Fibroblast of skin of left quadriceps (primary cell): ENCODE measurements at regions not wholly inside any gene's neighbourhood (a gene's known extent, or its start where the extent isn't known, plus 50 kb on each side); places are given as distances from the start of the nearest gene placed in this dataset.

Experiments used
- DNase-seq, 2 experiments: peaks; one replicate each; pipeline ENCODE4 v3.0.0-alpha.2; 2013; ENCODE audit warnings: low read depth in 2 of 2

DNA sequence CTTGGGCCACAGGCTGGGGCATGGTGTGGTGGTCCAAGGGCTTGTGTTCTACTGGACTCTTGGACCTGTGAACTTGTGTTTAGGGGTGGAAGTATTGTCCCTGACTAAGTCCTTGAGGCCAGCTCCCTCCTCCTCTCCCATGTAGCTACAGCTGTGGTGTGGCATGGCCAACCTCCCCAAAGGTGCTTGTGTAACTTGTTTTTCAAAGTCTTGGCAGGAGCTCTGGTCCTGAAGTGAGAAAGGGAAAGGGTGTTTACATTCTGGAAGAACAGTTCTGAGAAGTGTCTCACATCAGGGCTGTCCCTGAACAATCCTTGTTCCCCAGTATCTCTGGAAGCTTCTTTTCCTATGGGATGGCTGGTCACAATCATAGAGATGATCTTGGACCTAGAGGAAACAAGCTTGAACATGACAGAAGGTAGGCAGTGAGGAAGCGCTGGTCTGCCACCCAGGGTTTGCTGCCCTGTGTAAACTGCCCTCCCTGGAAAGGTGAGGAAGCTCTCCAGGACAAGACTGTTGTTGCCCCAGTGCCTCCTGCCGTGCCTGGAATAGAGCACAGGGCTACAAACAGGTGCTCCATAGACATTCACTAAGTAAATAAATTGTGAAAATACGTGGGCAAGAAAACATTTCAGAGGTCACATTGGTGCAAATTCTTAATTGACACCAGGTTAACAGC, 64.6 kb upstream of the KLF9 start:
- DNase-seq, result no peak

- DNase-seq, result no peak
Observed at GRCh38 chr9:70477907-70478480, 63.5 kb upstream of the KLF9 start.

DNA sequence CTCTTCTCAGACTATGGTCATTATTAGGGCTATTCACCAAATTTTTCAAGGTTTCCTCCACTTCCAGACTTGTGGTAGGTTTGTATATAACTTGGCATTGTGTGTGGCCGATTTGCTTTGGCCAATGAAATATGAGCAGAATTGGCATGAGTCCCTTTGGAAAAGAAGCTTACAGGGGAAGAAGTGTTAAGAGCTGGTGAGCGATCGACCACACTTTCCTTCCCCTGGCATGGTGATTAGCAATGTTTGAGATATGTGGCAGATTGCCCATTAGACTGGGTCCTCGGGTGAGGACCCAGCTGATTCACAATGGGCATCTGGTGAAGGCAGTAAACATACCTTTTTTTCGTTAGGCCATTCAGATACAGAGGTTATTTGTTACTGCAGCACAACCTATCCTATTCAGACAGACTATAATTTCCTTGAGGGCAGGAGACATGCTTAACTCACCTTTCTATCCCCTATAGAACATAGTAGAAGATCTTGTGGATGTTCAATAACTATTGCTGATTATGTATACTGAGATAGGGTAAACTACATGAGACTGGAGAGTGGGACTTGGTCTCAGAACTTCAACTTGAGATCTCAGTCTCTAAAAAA, 62.8 kb upstream of the KLF9 start:
- DNase-seq, result no peak

DNA sequence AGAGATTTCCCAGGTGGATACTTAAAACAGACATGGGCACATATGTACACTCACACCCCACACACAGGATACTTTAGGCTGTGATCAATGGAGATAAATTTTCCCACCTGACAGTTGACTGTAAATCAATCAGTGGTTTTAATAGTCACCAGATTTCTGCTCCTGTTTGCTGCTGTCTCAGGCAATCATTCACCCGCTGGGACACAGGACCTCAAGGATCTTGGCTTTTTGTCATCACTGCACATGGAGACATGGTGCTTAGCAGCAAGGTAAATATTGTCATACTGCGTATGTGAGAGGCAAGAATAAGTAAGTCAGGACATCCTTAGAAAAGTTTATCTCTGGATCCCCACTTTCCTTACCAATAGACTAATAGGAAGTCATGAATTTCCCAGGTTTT, 60.8 kb upstream of the KLF9 start:
- DNase-seq, result no peak

- DNase-seq, result no peak
Observed at GRCh38 chr9:70474413-70474812, 60.0 kb upstream of the KLF9 start.

GRCh38 chr9:70472268-70473249, 58.1 kb upstream of the KLF9 start:
- DNase-seq, result no peak

- DNase-seq, result no peak
Observed at GRCh38 chr9:70470050-70471015, 55.9 kb upstream of the KLF9 start.

DNA sequence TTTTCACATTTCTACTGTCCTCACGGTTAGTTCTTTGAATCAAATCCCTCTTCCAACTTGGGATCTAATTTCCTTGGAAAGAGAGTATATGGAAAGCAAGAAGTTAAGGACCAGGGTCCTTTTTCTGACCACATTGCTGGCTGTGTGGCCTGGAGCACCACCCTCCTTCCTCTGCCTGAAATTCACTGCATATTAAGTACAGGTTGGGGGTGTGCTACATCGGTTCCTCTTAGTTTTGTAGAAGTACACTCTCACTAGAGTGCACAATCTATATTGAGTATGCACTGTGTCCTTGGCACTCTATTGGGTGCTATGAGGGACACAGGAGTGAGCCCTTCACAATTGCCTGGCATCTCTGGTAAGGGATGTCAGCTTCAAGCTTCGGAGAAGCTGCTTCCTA, 53.8 kb upstream of the KLF9 start:
- no peak for DNase-seq

DNA sequence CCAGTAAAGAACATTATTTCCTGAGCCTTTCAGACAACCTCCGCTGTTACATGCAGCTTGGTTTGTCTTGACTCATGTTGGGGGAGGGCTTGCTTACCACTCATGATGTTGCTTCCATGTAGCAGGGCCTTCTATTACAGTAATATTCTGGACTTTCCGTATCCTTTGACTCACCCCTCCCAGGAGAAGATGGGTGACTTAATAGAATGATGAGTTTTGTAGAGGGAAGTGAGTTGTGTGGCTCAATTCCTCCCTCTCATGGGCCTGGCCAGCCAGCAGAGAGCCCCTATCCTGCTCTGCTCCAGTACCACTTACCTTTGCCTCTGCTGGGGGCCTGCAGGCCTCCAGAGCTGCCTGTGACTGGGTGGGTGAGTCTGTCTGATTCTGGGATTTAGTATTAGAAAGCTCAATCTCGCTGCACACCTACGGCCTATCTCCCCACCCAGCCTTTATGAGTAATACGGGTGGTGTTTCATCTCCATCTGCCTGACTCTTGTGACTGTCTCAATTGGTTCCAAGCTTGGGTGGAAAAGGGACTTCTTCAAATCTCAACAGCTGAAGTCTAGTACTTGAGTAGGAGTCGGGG, 52.6 kb upstream of the KLF9 start:
- DNase-seq, result peak in 1 of 2 experiments; percentile 38

GRCh38 chr9:70465904-70466303, 51.4 kb upstream of the KLF9 start:
- no peak for DNase-seq

DNA sequence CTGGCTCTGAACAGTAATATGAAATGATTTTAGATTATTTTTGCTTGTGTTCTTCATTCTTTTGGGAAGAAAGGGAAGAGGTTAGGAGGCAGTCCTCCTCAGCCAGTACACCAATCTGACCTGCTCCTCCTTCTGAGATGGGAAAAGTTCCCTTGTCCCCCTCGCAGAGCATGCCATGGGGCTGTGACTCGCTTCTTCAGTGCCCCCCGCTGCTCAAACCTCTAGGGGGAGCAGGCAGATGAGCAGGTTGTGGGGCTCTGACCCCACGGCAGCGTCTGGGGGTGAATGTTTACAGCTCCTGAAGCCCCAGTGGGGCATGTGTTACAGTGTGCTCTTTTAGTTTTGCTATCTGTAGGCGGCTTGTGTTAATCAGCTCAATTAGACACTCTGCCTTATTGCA, 50.9 kb upstream of the KLF9 start:
- DNase-seq, result no peak
